ENCODE measurements at regions not wholly inside any gene's neighbourhood (a gene's known extent, or its start where the extent isn't known, plus 50 kb on each side); places are given as distances from the start of the nearest gene placed in this dataset.

DNA sequence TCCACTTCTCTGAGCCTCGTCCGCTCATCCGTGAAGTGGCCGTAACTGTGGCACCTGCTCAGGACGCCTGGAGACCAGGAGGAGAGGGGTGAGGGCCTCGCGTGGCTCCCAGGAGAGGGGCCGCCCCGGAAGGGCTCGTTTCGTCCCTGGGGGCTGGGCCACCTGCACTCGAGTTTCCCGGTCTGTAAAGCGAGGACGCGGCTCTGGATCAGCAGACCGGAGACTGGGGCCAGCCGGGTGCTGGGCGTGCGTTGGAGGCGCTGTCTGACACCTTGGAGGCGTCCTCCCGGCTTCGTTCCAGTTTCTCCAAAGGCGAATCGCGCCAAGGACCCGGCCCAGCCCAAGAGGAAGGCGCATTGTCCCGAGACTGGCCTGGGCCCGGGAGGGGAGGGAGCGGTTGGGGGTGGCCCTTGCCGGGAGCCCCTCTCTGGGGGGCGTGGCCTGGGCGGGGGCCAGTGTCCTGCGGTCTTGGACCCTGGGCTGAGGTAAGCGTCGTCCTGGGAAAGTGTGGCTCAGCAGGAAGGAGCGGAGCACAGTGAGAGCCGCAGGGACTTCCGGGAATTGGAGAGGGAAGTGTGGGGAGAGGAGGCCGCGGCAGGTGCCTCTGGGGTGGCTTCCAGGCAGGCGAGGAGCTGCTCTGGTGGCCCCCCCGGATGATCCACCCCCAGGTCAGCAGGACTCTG lies 89.6 kb downstream of the FOXL3 start:
- intact Hi-C loops (cut with micrococcal nuclease): no loop called here
- DNase-seq (ENCODE audit: low read depth, low spot score) (no peak), ATAC-seq (no peak)
- Histone ChIP-seq H3K9me2 (ENCODE audit: insufficient read depth) (no peaks in the 10 kb centered on the region), H3K9ac (ENCODE audit: low read length) (no peak overlapping the region), H3K9me3 (ENCODE audit: control insufficient read depth in 1 of 2, insufficient read depth in 1 of 2, low read depth in 1 of 2, low read length in 2 of 2) (peaks cover 6% of the 10 kb centered on the region in 2 experiments; a peak in 2 of 4 replicates), H3K27ac (ENCODE audit: low read depth, low read length) (no peak overlapping the region), H3K4me1 (ENCODE audit: control insufficient read depth in 1 of 2, insufficient read depth in 2 of 2, low read length in 2 of 2) (no peaks in the 10 kb centered on the region), H3K27me3 (ENCODE audit: insufficient read depth, low read length) (no peaks in the 10 kb centered on the region), H3K79me2 (ENCODE audit: insufficient read depth, low read length) (no peaks in the 10 kb centered on the region), H3K4me3 (replicated peaks in 1 of 2; ENCODE audit: low read depth in 1 of 2, low read length in 2 of 2) (no peak overlapping the region), H3K36me3 (ENCODE audit: control insufficient read depth in 1 of 2, insufficient read depth in 2 of 2, low read length in 2 of 2) (no peaks in the 10 kb centered on the region), H2AFZ (ENCODE audit: low read depth, low read length, poor library complexity, severe bottlenecking) (no peak overlapping the region), H3K4me2 (ENCODE audit: low read length) (no peak overlapping the region), H4K20me1 (ENCODE audit: insufficient read depth) (no peaks in the 10 kb centered on the region)
- TF ChIP-seq TCF7L2 (IDR thresholded peaks at IDR 0.05; ENCODE audit: borderline replicate concordance, extremely low read depth, insufficient read depth, insufficient read length) (no peak), JUND (IDR thresholded peaks at IDR 0.05) (no peak), CBX3 (IDR thresholded peaks at IDR 0.05; ENCODE audit: low read depth) (no peak), ZNF274 (IDR thresholded peaks at IDR 0.05; ENCODE audit: low read depth, low read length) (no peak), ELF1 (IDR thresholded peaks at IDR 0.05; ENCODE audit: borderline replicate concordance, low read depth) (no peak), FOSL1 (IDR thresholded peaks at IDR 0.05; ENCODE audit: low read depth) (no peak), POLR2A (IDR thresholded peaks at IDR 0.05; ENCODE audit: borderline replicate concordance, extremely low read depth, insufficient read depth, insufficient read length) (no peak), POLR2AphosphoS5 (IDR thresholded peaks at IDR 0.05; ENCODE audit: low read depth, low read length) (no peak), RAD21 (IDR thresholded peaks at IDR 0.05; ENCODE audit: low read depth) (no peak)
- TF ChIP-seq, protein P1, sequence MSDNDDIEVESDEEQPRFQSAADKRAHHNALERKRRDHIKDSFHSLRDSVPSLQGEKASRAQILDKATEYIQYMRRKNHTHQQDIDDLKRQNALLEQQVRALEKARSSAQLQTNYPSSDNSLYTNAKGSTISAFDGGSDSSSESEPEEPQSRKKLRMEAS (IDR thresholded peaks at IDR 0.05): no peak
- TF ChIP-seq, protein P2, sequence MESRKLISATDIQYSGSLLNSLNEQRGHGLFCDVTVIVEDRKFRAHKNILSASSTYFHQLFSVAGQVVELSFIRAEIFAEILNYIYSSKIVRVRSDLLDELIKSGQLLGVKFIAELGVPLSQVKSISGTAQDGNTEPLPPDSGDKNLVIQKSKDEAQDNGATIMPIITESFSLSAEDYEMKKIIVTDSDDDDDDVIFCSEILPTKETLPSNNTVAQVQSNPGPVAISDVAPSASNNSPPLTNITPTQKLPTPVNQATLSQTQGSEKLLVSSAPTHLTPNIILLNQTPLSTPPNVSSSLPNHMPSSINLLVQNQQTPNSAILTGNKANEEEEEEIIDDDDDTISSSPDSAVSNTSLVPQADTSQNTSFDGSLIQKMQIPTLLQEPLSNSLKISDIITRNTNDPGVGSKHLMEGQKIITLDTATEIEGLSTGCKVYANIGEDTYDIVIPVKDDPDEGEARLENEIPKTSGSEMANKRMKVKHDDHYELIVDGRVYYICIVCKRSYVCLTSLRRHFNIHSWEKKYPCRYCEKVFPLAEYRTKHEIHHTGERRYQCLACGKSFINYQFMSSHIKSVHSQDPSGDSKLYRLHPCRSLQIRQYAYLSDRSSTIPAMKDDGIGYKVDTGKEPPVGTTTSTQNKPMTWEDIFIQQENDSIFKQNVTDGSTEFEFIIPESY (IDR thresholded peaks at IDR 0.05; ENCODE audit: extremely low read depth, insufficient replicate concordance, low read length): no peak
- POLR2A ChIA-PET: no interaction called here
- RAD21 ChIA-PET (ENCODE audit: low non-redundant PET in 1 of 2, low total read pairs in 2 of 2, uncharacterized antibody in 2 of 2, unreplicated experiment in 2 of 2): no interaction called here
- CTCF ChIA-PET: no interaction called here
- BruUV-seq (replicated peaks): no TSS peak
